ENCODE measurements at regions not wholly inside any gene's neighbourhood (a gene's known extent, or its start where the extent isn't known, plus 50 kb on each side); places are given as distances from the start of the nearest gene placed in this dataset.

DNA sequence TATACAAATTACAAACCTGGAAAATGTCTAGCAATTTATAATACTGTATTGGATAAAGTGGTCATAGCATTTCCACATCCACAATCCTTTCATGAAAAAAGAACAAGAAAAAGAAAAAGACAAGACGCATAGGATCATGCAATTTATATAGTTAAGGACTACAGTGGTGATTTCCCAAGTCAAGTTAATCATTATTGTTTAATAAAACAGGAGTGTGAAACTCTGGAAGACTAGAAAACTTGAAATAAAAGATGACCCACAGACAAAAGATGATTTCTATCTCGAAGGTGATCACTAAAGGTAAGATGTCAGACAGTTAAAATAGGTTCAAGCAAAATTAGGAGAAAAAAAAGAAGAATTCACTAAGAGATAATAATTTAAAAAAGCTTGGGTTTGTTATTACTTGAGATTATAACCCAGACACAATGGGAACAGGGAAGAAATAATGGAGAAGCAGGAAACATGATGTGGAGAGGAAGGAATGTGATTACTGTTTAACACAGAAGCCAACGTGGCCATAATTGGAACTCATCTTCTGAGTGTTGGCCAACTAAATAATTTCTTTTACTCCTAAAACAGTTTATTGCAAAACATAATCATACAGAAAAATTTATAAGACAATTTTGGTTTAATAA is 441.2 kb upstream of the ANO3 start:
- TF ChIP-seq, protein P1, sequence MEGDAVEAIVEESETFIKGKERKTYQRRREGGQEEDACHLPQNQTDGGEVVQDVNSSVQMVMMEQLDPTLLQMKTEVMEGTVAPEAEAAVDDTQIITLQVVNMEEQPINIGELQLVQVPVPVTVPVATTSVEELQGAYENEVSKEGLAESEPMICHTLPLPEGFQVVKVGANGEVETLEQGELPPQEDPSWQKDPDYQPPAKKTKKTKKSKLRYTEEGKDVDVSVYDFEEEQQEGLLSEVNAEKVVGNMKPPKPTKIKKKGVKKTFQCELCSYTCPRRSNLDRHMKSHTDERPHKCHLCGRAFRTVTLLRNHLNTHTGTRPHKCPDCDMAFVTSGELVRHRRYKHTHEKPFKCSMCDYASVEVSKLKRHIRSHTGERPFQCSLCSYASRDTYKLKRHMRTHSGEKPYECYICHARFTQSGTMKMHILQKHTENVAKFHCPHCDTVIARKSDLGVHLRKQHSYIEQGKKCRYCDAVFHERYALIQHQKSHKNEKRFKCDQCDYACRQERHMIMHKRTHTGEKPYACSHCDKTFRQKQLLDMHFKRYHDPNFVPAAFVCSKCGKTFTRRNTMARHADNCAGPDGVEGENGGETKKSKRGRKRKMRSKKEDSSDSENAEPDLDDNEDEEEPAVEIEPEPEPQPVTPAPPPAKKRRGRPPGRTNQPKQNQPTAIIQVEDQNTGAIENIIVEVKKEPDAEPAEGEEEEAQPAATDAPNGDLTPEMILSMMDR (IDR thresholded peaks at IDR 0.05), result no peak
- no peak for TF ChIP-seq POLR2A (IDR thresholded peaks at IDR 0.05)
